OCI-LY1 (cell line): ENCODE measurements at regions not wholly inside any gene's neighbourhood (a gene's known extent, or its start where the extent isn't known, plus 50 kb on each side); places are given as distances from the start of the nearest gene placed in this dataset.

Experiments
- H2AFZ ChIP-seq: fragments of 200-600 bp; sonication (generic), shearing (Covaris generic); 2 replicates; pipeline ENCODE4 v1.6.0; 2014; ENCODE audit warnings: antibody characterized with exemption, mild to moderate bottlenecking, low read length
- H3F3A ChIP-seq: fragments of 200-600 bp; sonication (generic), shearing (Covaris generic); 2 replicates; pipeline ENCODE4 v1.6.0; 2014; ENCODE audit warnings: mild to moderate bottlenecking, antibody characterized with exemption, low read length, moderate library complexity; ENCODE audit not compliant: insufficient read depth
- H3K27ac ChIP-seq: fragments of 200-600 bp; sonication (generic); 2 replicates; pipeline ENCODE4 v1.5.1; 2014; ENCODE audit warnings: low read length, mixed run types, mild to moderate bottlenecking, low read depth; ENCODE audit not compliant: poor library complexity, severe bottlenecking
- H3K27me3 ChIP-seq: fragments of 200-600 bp; sonication (generic); 2 replicates; pipeline ENCODE4 v1.6.0; 2014; ENCODE audit warnings: antibody characterized with exemption, mild to moderate bottlenecking, low read length, moderate library complexity; ENCODE audit not compliant: insufficient read depth
- H3K36me3 ChIP-seq: fragments of 200-600 bp; sonication (generic); 2 replicates; pipeline ENCODE4 v1.6.1; 2014; ENCODE audit warnings: mild to moderate bottlenecking, antibody characterized with exemption, low read length, moderate library complexity, mixed read lengths; ENCODE audit not compliant: insufficient read depth
- H3K4me1 ChIP-seq: fragments of 200-600 bp; sonication (generic); 2 replicates; pipeline ENCODE4 v1.5.1; 2014; ENCODE audit warnings: mild to moderate bottlenecking, low read length, moderate library complexity; ENCODE audit not compliant: insufficient read depth, severe bottlenecking
- H3K4me2 ChIP-seq: fragments of 200-600 bp; sonication (generic), shearing (Covaris generic); 2 replicates; pipeline ENCODE4 v1.6.1; 2014; ENCODE audit warnings: low read length
- H3K4me3 ChIP-seq: fragments of 200-600 bp; sonication (generic); 2 replicates; pipeline ENCODE4 v1.5.1; 2014; ENCODE audit warnings: low read length, low read depth, mild to moderate bottlenecking, mixed read lengths; ENCODE audit not compliant: poor library complexity, severe bottlenecking
- H3K79me2 ChIP-seq: fragments of 200-600 bp; shearing (Covaris generic); 2 replicates; pipeline ENCODE4 v1.6.1; 2016; ENCODE audit warnings: mixed run types, low read length, mixed read lengths; ENCODE audit not compliant: insufficient read depth
- H3K9ac ChIP-seq: fragments of 200-600 bp; sonication (generic), shearing (Covaris generic); 2 replicates; pipeline ENCODE4 v1.6.1; 2014; ENCODE audit warnings: mild to moderate bottlenecking, low read length, mixed read lengths
- H3K9me2 ChIP-seq: fragments of 200-600 bp; sonication (generic), shearing (Covaris generic); 2 replicates; pipeline ENCODE4 v1.6.1; 2014; ENCODE audit warnings: low read depth, mild to moderate bottlenecking, low read length, mixed read lengths
- H3K9me3 ChIP-seq: fragments of 200-600 bp; shearing (Covaris generic); 2 replicates; pipeline ENCODE4 v1.6.1; 2014; ENCODE audit warnings: low read length, mixed read lengths
- H4K20me1 ChIP-seq: fragments of 200-600 bp; sonication (generic), shearing (Covaris generic); 2 replicates; pipeline ENCODE4 v1.6.0; 2016; ENCODE audit warnings: mild to moderate bottlenecking, low read length; ENCODE audit not compliant: insufficient read depth
- EZH2 ChIP-seq: fragments of 200-600 bp; sonication (generic), shearing (Covaris generic); IDR thresholded peaks from 2 replicates; pipeline ENCODE4 v1.8.0; 2017; ENCODE audit warnings: borderline replicate concordance, mixed run types, mild to moderate bottlenecking, antibody characterized with exemption, low read length, moderate library complexity, mixed read lengths
- TF ChIP-seq, protein P1 (sequence below): fragments of 200-600 bp; sonication (generic), shearing (Covaris generic); IDR thresholded peaks from 2 replicates; pipeline ENCODE4 v1.5.1; 2017; ENCODE audit warnings: mild to moderate bottlenecking, antibody characterized with exemption, low read length, moderate library complexity, mixed read lengths

DNA sequence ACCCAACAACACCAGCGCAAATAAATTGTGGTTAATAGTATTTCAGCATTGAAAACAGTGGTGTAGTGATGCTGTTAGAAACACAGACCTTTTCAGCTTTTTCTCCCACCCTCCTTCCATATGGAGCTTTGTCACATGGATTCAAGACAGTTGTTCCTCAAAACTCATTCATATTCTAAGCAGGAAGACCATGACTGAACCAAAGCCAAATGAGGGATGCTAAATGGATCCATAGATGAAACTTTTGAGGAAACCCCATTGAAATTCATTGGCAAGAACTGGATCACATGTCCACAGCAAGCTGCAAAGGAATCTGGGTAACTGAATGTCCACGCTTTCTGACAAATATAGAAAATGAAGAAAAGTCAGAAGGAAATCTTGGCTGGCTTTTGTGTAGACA is 615.1 kb upstream of the NETO1 start:
- H4K20me1 ChIP-seq = no peaks in the 10 kb centered on the region
- H3K4me2 ChIP-seq = no peak overlapping the region
- H3F3A ChIP-seq = no peaks in the 10 kb centered on the region
- H3K4me3 ChIP-seq = no peak overlapping the region
- H3K9me3 ChIP-seq = no peaks in the 10 kb centered on the region
- TF ChIP-seq, protein P1, sequence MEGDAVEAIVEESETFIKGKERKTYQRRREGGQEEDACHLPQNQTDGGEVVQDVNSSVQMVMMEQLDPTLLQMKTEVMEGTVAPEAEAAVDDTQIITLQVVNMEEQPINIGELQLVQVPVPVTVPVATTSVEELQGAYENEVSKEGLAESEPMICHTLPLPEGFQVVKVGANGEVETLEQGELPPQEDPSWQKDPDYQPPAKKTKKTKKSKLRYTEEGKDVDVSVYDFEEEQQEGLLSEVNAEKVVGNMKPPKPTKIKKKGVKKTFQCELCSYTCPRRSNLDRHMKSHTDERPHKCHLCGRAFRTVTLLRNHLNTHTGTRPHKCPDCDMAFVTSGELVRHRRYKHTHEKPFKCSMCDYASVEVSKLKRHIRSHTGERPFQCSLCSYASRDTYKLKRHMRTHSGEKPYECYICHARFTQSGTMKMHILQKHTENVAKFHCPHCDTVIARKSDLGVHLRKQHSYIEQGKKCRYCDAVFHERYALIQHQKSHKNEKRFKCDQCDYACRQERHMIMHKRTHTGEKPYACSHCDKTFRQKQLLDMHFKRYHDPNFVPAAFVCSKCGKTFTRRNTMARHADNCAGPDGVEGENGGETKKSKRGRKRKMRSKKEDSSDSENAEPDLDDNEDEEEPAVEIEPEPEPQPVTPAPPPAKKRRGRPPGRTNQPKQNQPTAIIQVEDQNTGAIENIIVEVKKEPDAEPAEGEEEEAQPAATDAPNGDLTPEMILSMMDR = no peak
- no peak for TF ChIP-seq EZH2
- H2AFZ ChIP-seq = no peak overlapping the region
- H3K79me2 ChIP-seq = no peaks in the 10 kb centered on the region
- H3K9ac ChIP-seq = no peak overlapping the region
- H3K9me2 ChIP-seq = no peaks in the 10 kb centered on the region
- no peaks in the 10 kb centered on the region for H3K4me1 ChIP-seq
- H3K27me3 ChIP-seq = no peaks in the 10 kb centered on the region
- H3K36me3 ChIP-seq = no peaks in the 10 kb centered on the region
- no peak overlapping the region for H3K27ac ChIP-seq

DNA sequence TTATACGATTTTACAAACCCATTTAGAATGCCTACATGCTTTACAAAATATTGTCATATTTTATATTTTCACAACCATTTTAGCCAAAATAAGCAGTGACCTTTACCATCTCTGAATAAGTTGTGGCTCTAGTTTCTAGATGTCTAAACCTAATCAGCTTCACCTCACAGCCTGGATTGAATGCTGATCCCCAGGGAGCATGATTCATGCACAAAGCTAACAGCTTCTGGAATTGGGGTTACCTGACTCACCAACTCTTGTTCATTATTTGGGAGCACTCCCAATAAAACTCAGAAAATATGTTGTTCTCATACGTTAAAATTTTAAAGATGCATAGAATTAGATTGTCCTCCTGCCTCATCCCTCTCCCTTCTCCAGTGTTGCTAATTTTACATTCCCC is 611.7 kb upstream of the NETO1 start:
- no peak overlapping the region for H2AFZ ChIP-seq
- H3K27me3 ChIP-seq = no peaks in the 10 kb centered on the region
- H4K20me1 ChIP-seq = no peaks in the 10 kb centered on the region
- H3F3A ChIP-seq = no peaks in the 10 kb centered on the region
- no peak overlapping the region for H3K27ac ChIP-seq
- no peak overlapping the region for H3K9ac ChIP-seq
- TF ChIP-seq, protein P1 = no peak
- TF ChIP-seq EZH2 = no peak
- H3K4me2 ChIP-seq = no peak overlapping the region
- no peaks in the 10 kb centered on the region for H3K9me3 ChIP-seq
- H3K79me2 ChIP-seq = no peaks in the 10 kb centered on the region
- no peaks in the 10 kb centered on the region for H3K9me2 ChIP-seq
- no peaks in the 10 kb centered on the region for H3K36me3 ChIP-seq
- H3K4me1 ChIP-seq = no peaks in the 10 kb centered on the region
- no peak overlapping the region for H3K4me3 ChIP-seq

DNA sequence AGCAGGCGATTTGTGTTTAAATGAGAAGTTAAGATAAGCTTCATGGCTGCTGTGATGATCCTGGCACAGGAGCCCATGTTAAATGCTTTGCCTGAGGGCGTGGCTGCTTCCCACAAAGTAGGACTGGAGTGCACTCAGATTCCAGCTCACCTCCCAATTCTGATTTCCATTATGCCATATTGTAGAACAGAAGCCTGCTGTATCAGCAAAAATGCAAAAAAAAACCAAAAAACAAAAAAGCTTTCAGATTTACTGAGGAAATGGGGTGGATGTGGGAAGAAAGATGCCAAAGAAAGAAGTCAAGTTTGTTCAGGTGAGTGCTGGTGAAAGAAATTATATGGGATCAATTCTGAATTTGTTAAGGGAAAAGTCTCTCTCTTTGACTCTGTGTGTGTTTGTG is 610.4 kb upstream of the NETO1 start:
- no peaks in the 10 kb centered on the region for H3K36me3 ChIP-seq
- H3K4me2 ChIP-seq = no peak overlapping the region
- H3F3A ChIP-seq = no peaks in the 10 kb centered on the region
- H3K9me2 ChIP-seq = no peaks in the 10 kb centered on the region
- no peak overlapping the region for H3K9ac ChIP-seq
- no peak overlapping the region for H3K27ac ChIP-seq
- H3K4me1 ChIP-seq = no peaks in the 10 kb centered on the region
- no peak overlapping the region for H3K4me3 ChIP-seq
- H3K27me3 ChIP-seq = no peaks in the 10 kb centered on the region
- no peaks in the 10 kb centered on the region for H3K9me3 ChIP-seq
- TF ChIP-seq, protein P1 = no peak
- no peak for TF ChIP-seq EZH2
- H3K79me2 ChIP-seq = no peaks in the 10 kb centered on the region
- no peaks in the 10 kb centered on the region for H4K20me1 ChIP-seq
- no peak overlapping the region for H2AFZ ChIP-seq
